HG03432 (cell line): ENCODE measurements at regions not wholly inside any gene's neighbourhood (a gene's known extent, or its start where the extent isn't known, plus 50 kb on each side); places are given as distances from the start of the nearest gene placed in this dataset.
"Not testable (repeated sequence)": the region's sequence is repeated elsewhere in the genome, so short reads cannot be mapped to it uniquely, and the experiment has no call there.

ENCODE experiments used
- ATAC-seq: cut with Tn5 transposase; IDR thresholded peaks from one replicate; pipeline ENCODE4 v1.9.1; 2021; ENCODE audit warnings: mild to moderate bottlenecking, moderate library complexity; ENCODE audit not compliant: unreplicated experiment

DNA sequence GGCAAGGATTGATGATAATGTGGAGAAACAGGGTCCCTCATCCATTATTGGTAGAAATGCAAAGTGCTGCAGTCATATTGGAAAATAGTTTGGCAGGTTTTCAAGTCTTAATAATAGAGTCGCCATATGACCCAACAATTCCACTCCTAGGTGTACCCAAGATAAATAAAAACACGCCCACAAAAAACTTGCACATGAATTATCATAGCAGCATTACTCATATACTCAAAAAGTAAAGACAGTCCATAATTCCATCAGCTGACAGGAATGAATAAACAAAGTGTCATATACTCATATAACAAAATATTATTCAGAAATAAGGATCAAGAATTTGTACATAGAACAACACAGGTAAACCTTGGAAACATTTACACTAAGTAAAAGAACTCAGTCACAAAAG is 242.9 kb upstream of the FTMT start:
- no peak for ATAC-seq

DNA sequence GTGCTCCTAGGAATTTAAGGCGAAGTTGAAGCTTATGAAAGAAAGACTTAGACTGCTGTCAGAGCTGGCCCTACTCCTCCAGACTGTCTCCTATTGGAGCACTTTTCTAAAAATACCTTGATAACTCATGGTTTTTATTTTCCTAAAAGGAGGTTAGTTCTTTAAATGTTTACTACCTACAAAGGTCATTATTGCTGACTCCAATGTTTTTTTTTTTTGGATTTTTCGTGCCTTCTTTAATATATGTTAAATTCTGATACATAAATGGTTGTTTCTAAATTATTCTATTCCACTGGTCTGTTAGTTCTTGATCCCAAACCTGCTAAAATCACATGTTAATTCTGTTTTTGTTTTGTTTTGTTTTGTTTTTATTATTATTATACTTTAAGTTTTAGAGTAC is 227.6 kb upstream of the FTMT start:
- no peak for ATAC-seq

DNA sequence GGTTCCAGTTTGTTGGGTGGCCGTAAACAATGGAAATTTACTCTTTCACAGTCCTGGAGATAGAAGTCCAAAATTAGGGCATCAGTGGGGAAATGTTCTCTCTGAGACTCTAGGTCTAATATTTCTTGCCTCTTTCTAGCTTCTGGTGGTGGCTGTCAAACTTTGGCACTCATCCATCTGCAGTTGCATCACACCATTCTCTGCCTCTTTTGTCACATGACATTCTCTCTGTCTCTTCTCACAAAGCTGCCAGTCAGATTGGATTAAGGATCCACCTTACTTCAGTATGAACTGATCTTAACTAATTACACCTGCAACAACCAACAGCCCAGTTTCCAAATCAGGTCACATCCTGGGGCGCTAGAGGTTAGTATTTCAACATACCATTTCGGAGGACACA is 222.9 kb upstream of the FTMT start:
- ATAC-seq: no peak

DNA sequence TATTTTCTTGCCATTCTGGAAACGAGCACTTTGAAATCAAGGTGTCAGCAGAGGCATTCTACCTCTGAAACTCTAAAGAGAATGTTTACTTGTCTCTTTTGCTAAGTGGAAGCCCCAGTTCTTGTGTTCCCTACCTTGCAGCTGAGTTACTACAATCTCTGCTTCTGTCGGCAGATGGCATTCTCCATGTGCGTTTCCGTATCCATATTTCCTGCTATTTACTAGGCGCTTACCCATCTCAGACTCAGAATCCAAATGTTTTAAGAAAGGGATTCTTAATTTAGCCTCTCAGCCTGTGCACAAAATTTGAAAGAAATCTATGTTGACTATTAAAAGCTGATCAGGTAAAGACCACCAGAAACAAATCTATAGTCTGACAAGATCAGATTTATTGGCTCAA is 221.3 kb upstream of the FTMT start:
- no peak for ATAC-seq

DNA sequence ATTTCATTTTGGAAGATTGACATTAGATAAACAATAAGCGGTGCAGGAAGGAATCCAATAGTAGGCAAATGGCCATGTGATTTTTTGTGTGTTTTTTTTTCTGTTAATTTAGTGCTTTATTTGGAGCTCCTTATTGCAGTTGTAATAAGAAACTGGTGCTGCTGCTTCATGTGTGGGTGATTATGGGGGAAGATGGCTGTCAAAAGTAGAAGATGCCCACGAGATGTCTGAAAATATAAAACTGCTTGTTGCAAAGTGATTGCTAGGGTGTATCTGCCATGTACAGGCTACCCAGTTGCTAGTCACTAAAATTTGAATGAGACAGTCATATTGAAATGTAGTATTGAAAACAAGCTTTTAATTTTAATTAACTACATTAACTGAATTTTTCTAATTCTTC is 216.7 kb upstream of the FTMT start:
- no peak for ATAC-seq

- no peak for ATAC-seq
Measured at GRCh38 chr5:121638126-121638525, 213.6 kb upstream of the FTMT start.

DNA sequence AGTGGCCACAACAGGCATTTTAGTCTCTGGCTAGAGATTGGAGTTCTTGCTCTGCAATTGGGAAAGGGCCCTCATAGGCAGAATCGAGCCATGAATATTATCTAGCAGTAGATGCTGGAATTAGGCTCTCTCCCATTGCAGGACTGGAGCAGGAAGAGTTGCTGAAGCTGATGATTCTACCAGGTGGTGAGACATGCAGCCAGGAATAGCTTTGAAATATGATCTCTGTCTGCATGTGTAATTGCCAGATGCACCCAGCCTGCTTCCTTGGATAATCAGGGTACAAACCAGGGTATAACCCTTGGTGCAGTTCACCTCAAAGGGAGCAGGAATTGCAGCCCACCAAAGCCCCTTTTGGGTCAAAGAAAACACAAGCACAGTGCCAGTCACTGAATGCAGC is 211.4 kb upstream of the FTMT start:
- no peak for ATAC-seq

DNA sequence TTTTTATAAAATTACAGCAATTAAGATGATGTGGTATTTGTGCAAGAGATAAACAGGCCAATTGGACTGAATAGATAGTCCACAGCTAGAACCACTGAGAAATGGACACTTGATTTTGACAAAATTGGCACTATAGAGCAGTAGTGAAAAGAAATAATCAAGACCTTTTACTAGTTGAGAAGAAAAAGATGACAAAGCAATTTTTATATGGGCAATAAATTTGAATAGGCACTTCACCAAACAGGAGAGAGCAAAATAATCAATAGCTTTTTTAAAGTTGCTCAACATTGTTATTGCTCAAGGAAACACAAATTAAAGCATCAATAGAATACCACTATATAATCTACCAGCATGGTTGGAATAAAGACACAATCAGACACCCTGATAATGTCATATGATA is 193.5 kb upstream of the FTMT start:
- no peak for ATAC-seq

DNA sequence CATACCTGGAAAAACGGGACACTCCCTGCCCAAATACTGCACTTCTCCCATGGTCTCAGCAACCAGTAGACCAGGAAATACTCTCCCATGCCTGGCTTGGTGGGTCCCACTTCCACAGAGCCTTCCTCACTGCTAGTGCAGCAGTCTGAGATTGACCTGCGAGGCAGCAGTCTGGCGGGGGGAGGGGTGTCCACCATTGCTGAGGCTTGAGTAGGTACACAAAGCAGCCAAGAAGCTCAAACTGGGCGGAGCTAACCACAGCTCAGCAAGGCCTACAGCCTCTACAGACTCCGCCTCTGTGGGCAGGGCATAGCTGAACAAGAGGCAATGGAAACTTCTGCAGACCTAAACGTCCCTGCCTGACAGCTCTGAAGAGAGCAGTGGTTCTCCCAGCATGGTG is 191.5 kb upstream of the FTMT start:
- ATAC-seq: no peak

DNA sequence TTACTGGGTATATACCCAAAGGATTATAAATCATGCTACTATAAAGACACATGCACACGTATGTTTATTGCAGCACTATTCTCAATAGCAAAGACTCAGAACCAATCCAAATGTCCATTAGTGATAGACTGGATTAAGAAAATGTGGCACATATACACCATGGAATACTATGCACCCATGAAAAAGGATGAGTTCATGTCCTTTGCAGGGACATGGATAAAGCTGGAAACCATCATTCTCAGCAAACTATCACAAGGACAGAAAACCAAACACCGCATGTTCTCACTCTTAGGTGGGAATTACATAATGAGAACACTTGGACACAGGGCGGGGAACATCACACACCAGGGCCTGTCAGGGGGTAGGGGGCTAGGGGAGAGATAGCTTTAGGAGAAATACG is 186.1 kb upstream of the FTMT start:
- not testable (repeated sequence) for ATAC-seq

DNA sequence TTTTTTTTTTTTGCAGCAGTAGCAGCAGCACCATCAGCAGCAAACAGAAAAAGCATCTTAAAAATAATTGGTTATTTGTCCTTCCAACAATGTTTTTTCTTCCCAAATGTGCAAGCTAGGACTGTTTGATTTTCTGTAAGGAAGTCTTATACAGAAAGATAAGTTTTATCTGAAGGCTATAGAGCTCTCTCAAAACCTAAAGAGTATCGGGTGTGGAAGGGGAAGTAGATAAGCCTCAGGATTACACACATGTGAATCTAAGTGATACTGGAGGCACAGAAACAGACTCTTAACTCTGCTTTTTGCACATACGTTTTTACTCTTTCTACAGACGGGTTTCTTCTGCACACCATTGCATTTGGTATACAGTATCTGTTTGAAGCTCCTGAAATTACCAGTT is 184.4 kb upstream of the FTMT start:
- ATAC-seq: no peak

DNA sequence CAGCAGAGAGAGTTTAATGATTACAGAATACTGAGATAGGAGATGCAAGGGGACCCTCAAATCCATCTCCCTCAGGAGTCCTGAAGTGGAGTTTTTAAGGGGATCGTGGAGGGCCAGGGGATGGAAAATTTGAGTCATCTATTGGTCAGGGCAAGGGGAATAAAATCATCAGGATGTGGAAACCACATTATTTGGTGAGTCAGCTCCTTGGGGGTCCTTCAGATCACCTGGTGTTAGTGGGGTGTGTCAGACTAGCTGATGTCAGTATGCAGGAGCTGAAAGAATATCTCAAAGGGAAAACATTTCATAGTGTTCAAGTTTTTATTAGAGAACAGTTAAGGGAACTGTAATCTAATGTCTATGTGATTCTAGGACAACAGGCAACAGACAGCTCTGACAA is 183.0 kb upstream of the FTMT start:
- ATAC-seq: no peak

GRCh38 chr5:121671624-121672023 is 180.1 kb upstream of the FTMT start:
- ATAC-seq: no peak

DNA sequence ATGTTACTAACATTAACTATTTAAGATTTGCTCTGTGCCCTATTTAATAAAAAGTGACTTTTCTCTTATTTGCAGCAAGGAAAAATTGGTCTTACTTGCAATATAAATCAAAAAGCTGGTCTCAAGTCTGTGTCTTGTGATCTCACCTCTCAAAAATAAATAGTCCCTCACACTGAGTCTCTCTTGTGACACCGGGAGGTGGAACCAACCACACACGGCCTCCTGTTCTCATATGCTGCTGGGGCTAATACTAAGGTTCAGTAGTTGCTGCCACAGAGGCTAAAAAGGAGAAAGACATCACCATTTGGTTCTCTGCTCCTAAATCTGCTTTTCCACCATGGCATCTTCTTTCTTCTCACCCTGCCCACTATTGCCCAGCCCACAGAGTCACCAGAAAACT is 175.8 kb upstream of the FTMT start:
- ATAC-seq: no peak

- ATAC-seq: no peak
Measured at GRCh38 chr5:121681229-121681855, 170.3 kb upstream of the FTMT start.

DNA sequence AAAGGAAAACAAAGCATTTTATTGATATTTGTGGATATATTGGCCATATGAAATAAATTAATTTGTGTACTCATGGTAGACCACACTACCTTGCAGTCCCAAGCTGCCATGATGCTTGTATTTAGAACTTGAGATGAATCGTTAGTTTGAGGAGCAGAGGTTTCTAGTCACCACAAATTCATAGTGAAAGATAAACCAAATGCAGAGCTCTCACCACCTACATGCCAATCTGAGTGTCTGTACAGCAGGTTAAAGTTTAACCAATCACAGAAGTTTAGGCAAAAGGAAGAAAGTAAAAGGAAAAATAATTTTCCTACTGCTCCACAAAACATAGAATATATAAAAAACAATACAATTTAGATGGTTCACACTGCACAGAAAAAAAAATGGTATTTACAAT is 163.6 kb upstream of the FTMT start:
- ATAC-seq: no peak

GRCh38 chr5:121688781-121689180 is 162.9 kb upstream of the FTMT start:
- no peak for ATAC-seq

- no peak for ATAC-seq
Measured at GRCh38 chr5:121691478-121691877, 160.2 kb upstream of the FTMT start.

GRCh38 chr5:121692158-121692557 is 159.5 kb upstream of the FTMT start:
- no peak for ATAC-seq

- no peak for ATAC-seq
Measured at GRCh38 chr5:121693864-121694263, 157.8 kb upstream of the FTMT start.

GRCh38 chr5:121695307-121695706 is 156.4 kb upstream of the FTMT start:
- no peak for ATAC-seq

- no peak for ATAC-seq
Measured at GRCh38 chr5:121698690-121699089, 153.0 kb upstream of the FTMT start.

DNA sequence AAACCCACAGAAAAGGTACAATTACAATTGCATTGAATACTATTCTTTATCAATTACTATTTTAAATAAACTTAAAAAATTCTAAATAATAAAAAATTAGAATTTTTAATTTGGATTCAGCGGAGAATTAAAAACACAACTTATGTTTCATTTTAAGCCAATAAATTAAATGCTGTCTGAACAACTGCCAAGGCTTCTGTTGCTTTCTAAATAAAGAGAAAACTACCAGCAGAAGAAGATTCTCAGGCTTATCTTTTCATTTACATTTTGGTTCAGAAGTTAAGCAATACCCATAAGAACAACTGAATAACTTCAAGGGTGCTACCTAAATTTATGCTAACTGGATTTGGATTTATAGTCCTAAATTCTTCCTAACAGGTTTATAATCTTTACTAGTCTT is 150.0 kb upstream of the FTMT start:
- ATAC-seq: no peak

DNA sequence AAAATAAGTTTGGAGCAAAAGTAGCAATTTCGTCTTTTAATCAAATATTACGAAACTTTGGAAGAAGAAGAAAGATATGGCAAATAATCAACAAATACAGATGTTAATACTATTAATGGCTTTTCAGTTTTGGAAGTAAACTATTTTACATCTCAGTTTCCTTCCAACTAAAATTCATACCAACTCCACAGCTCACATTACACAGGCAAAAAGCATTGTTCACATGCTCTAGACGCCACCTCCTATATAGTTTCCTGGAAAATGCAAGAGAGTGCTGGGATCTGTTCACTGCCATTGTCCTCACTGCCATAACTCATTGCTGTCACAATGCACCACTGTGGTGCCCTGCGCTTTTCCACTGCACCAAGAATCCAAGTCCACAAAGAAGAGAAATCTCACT is 149.0 kb upstream of the FTMT start:
- no peak for ATAC-seq
